GM21390 (cell line): ENCODE measurements at regions not wholly inside any gene's neighbourhood (a gene's known extent, or its start where the extent isn't known, plus 50 kb on each side); places are given as distances from the start of the nearest gene placed in this dataset.

Experiments
- ATAC-seq: cut with Tn5 transposase; IDR thresholded peaks from one replicate; pipeline ENCODE4 v1.9.1; 2021; ENCODE audit not compliant: unreplicated experiment

DNA sequence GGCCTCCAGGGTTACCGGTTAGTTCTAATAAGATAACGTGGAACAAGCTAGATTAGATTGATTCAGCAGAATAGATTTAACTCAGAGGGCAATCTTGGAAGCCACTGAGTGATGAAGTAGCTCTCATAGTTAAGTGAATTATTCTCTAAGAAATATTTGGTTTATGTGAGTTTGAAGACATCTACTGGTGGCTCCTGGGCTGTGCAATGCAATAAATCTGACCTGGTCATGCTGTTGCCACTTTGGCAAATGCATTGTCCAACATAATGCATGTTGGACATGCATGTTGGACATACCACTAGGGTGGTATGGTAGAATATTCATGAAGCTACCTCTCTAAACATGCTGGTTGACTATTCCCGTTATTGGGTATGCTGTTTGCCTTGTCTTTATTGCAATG lies 493.7 kb upstream of the VRK2 start:
- no peak for ATAC-seq

- no peak for ATAC-seq
Observed at GRCh38 chr2:57554348-57554747, 492.3 kb upstream of the VRK2 start.

- no peak for ATAC-seq
Observed at GRCh38 chr2:57558312-57558711, 488.3 kb upstream of the VRK2 start.

DNA sequence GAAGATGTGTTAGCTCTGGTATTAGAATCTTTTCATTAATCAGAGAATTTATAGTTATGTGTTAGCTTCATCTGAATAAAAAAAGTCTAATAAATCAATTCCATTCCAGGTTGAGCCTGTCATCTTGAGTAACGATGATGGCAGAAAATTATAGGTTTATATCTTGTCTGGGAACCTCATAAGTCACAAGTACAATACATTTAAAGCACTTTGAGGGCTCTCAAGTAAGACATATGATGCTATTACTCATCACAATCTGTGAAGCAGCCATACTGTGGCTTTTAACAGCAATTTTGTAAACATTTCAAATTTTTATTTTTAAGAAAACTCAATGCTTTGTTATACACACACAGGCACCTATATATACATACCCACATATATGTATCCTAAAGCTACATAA lies 484.1 kb upstream of the VRK2 start:
- ATAC-seq, result no peak

DNA sequence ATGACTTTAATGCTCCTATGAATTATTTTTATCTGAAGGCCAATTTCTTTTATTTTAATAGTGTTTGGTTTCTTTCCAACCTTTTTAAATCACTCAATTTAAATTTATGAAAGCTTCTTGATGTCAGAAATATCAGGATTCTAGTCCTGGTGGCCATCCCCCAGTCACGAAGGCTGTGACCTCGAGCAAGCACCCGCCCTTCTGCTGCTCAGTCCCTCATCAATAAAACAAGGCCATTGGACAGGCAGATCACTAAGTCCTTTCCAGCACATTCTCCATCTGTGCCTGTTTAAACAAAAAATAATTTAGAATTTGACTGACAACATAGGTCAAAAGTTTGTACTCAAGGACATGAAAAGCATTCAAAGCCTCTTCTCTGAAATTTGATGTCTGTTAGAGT lies 483.6 kb upstream of the VRK2 start:
- no peak for ATAC-seq

- no peak for ATAC-seq
Observed at GRCh38 chr2:57567245-57567644, 479.4 kb upstream of the VRK2 start.

DNA sequence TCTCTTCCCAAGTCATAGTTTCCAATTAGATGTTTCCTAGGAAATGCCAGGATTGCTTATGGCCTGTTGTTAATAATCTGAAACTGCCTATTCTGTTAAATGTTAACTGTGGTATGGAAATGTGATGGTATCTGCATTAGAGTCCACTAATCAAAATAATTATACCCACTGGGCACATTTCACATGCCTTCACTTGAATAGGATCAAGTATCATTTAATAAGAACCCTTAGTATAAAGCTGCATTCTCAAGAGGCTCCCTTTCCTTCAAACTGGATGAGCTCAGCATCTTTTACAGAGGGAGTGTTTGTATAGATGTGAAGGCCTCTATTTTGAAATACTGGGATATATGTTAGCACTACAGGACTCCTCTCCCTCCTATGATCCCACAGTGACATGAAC lies 477.2 kb upstream of the VRK2 start:
- no peak for ATAC-seq

DNA sequence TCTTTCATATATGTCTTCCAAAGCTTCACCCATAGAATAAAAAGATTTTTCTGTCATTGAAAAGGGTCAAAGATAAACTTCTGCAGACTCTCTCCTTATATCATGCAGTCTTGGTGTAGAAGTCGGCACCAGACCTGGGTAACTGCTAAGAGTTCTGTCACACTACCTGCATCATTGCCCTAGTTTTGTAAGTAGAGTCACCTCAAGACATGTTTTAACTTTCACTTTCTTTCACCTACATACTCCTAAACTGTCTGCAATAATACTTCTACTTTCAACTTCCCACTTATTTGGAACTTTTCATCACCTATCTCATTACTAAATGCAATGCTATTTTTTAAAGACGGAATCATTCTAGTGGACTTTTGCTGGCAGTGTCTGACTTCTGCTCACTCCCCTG lies 475.6 kb upstream of the VRK2 start:
- no peak for ATAC-seq

DNA sequence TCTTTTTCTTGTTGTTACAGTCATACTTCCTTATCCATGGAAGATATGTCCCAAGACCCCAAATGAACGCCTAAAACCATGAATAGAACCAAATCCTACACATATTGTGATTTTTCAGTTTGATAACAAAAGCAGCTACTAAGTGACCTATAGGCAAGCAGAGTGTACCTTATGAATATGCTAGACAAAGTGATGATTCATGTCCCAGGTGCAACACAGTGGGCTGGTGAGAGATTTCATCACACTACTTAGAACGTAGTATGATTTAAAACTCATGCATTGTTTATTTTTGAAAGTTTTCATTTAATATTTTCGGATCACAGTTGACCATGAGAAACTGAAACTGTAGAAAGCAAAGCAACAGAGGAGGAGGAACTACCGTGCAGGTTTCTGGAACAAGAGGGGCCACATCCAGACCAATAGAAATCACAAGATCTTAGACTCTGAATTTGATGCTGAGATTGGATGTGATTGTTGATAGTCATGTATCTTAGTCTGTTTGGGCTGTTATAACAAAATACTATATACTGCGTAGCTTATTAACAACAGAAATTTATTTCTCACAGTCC lies 470.8 kb upstream of the VRK2 start:
- no peak for ATAC-seq

GRCh38 chr2:57576983-57577382 lies 469.6 kb upstream of the VRK2 start:
- no peak for ATAC-seq

DNA sequence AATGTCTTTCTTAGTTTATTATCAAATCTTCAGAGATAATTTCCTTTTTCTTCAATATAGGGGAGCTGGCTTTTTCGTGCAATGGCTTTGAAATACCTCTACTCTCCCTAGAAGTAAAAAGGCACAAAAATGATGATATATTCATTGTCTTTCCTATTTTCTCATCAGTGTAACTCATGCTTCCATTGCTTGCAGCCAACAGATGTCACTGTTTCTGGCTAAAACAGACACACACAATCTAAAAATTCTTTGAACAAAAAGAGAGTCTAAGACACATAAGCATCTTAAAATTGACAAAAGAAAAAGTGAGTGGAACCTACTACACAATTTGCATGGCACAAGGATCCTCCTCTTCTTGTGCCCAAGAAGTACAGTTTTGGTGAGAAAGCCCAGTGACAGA lies 448.7 kb upstream of the VRK2 start:
- no peak for ATAC-seq

DNA sequence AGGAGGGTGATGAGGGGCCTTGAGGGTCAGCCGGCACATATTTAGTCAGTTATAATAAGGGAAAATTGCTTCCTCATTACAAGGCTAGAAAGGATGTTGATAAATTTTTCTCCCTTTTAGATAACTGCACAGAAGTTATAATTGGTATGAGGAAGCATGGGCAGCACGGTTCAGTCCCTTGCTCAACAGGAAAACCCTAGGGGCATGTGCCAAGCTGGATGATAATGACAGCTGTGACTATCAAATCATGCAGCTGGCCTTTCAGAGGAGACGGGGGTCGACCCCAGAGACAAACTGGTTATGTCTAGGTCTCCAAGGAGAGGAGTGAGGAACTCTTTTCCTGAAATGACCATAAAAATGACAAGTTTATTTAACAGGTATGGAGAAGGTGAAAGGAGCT lies 448.1 kb upstream of the VRK2 start:
- ATAC-seq, result no peak

DNA sequence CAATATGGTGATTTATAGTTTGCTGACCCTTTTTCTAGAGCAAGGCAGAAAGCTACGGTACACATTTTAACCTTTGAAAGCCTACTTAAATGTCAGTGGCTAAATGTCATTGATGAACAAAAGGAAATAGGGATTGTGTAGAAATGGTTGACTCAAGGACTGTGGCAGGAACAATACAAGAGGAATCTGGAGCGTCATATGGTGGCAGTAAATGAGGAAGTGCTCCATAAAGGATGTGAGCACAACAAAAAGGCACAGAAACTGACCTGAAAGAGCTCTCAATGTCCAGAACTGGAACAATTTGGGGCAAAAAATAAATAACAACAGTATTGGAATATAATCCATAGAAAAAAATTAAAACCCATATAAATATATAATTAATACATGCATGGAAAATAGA lies 443.9 kb upstream of the VRK2 start:
- ATAC-seq, result no peak

- ATAC-seq, result no peak
Observed at GRCh38 chr2:57614988-57615387, 431.6 kb upstream of the VRK2 start.

GRCh38 chr2:57615855-57616556 lies 430.6 kb upstream of the VRK2 start:
- no peak for ATAC-seq

GRCh38 chr2:57617318-57617717 lies 429.3 kb upstream of the VRK2 start:
- no peak for ATAC-seq

- ATAC-seq, result no peak
Observed at GRCh38 chr2:57621122-57621663, 425.4 kb upstream of the VRK2 start.

- no peak for ATAC-seq
Observed at GRCh38 chr2:57622009-57622408, 424.6 kb upstream of the VRK2 start.

- ATAC-seq, result no peak
Observed at GRCh38 chr2:57656198-57656597, 390.4 kb upstream of the VRK2 start.

GRCh38 chr2:57669570-57669969 lies 377.0 kb upstream of the VRK2 start:
- no peak for ATAC-seq

- no peak for ATAC-seq
Observed at GRCh38 chr2:57674025-57674424, 372.6 kb upstream of the VRK2 start.

- ATAC-seq, result no peak
Observed at GRCh38 chr2:57674743-57675142, 371.9 kb upstream of the VRK2 start.

- no peak for ATAC-seq
Observed at GRCh38 chr2:57677296-57677695, 369.3 kb upstream of the VRK2 start.
